NCI-H128 (cell line): ENCODE measurements at regions not wholly inside any gene's neighbourhood (a gene's known extent, or its start where the extent isn't known, plus 50 kb on each side); places are given as distances from the start of the nearest gene placed in this dataset.

Source experiments
- DNase-seq: peaks from one replicate; lab custom pipeline; 2025; ENCODE audit not compliant: unreplicated experiment; lab: John Stamatoyannopoulos, UW

DNA sequence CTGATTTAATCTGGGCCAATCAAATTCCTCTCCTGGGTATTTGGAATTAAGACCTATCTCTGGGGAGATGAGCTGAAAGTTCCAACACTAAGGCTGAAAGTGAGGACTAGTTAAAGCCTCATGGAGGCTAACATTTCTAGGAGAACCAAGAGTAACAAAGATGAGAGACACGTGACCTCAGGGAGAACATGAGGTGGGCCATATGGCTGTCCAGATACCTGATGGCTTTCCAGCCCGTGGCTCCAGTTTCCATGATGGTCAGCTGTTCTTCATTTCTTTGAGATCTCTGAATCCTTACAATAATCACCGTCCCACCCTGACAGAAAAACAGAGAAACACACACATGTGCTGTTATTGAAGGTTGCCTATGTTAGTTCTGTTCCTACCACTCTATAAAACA, 66.1 kb downstream of the LEPR start:
- DNase-seq = no peak

DNA sequence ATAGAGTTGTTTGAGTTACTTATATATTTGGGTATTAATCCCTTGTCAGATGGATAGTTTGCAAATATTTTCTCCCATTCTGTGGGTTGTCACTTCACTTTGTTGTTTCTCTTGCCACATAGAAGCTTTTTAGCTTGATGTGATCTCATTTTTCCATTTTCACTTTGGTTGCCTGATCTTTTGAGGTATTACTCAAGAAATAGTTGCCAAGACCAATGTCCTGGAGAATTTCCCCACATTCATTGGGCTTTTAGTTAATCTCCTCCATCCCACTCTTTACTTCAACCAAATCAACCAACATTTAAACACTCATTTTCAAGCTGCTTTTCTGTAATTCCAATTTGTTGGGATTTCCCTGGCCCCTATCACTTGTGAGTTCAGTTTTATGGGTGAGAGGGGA, 69.0 kb downstream of the LEPR start:
- no peak for DNase-seq

DNA sequence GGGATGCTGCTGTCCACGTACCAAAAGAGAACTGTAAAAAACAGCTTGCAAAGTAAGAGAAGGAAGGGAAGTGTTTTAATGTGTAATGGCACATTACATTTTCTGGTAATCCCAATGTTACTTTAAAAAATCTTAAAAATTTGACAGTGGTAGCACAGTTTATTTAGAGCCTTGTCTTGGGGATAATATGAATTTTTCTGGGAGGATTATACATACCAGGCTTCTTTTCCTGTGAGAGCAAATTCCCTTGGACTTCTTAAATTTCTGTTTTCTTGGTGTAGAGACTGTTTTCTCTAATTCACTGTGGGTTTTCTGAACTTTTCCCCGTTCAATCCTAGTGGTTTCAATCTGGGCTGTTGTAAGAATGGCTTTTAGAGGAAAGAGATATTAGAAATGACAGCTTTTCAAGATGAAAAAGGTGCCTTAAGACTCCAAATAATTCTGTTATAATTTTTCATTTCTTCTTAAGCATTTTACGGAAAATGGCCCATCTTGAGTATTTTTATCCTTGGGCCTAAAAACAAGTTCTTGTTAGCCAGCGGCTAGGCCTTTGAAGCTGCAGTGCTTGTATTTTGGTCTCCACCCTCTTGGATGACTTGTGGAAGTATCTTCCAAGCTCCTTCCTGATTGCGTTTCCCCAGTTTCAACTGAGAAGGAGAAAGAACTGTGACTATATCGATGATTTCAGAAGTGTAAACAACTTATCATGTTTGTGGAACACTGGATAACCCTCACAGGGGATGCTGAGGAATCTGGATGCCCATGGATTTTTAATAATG, 70.0 kb downstream of the LEPR start:
- no peak for DNase-seq

DNA sequence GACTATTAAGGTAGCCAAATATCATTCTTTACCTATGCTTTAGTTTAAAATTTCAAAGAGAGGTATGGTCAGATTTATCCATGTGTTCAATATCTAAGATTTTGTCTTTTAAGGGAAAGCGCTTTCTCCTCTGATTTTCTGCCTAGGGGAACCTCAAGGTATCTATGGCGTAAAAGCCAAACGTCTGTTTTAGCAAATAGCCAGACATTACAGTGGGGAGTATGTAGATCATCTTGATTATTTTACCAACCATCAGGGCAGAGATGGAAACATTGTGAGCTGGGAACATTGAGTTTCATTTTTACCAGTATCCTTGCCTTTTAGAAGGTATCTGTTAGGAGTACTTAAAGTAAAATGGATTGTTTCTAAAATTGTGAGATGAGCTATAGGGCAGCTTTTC, 71.0 kb downstream of the LEPR start:
- DNase-seq = no peak

DNA sequence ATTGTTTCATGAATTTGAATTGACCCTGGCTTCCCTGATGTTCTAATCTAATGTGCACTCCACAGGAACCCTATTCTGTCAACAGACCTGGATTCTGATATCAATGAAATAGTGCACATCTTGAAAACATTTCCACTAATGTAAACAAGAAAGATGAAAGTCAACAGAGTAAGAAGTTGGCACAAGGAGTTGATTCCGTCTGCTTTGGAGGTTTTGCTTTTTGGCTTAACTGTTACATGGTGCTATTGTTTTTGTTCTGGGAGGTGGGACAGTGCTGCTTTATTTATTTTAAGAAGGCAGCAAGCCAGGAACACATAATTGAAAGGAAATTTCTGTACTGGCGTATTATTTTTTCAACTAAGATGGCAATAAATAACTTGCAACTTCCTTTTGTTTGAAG, 73.3 kb downstream of the LEPR start:
- DNase-seq = no peak

DNA sequence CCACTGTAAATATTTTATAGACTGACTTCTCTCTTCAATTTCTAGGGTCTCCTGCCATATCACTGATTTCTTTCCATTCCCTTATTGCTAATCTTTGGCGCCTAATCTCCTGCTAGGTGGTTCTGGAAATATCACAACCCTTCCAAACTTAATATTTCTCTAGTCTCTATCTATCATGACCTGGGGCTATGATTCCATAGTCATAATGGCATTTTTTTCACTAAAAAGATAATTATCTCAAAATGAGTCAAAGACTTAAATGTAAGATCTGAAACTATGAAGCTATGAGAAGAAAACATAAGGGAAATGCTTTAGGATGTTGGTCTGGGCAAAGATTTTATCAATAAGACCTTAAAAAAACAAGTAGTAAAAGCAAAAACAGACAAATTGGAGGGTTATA, 74.2 kb downstream of the LEPR start:
- no peak for DNase-seq

DNA sequence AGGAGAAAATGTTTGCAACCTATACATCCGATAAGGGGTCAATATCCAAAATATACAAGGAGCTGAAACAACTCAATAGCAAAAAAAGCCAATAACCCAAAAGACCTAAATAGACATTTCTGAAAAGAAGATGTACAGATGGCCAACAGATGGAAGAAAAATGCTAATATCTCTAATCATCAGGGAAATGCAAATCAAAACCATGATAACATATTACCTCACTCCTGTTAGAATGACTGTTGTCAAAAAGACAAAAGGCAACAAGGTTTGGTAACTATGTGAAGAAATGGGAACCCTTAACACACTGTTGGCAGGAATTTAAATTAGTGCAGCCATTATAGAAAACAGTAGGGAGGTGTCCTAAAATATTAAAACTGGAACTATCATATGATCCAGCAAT, 74.7 kb downstream of the LEPR start:
- DNase-seq = no peak

DNA sequence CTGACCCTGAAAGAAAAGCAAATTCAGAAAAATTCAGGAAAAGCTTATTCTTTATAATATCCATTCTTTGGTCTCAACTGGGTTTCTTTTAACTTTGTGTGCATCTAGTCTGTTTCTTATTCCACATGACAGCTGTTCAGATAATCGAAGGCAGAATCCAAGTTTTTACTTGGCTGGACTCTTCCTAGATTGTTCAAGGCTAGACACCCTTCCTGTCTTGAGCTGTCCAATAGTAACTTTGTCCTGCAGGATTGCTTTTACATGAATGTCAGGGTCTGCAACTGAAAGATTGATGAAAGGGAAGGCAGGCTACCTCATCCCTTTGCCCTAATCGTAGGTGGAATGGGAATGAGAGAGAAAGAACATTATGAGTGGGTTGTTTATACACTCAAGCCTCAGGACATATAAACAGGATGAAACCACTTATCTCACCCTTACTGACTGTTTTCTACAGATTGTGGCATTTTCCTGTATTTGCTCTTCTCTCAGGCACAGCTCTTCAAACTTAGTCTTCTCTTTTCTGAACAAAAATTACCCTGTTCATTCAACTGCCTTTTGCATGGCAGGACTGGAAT, 76.9 kb downstream of the LEPR start:
- DNase-seq = no peak

DNA sequence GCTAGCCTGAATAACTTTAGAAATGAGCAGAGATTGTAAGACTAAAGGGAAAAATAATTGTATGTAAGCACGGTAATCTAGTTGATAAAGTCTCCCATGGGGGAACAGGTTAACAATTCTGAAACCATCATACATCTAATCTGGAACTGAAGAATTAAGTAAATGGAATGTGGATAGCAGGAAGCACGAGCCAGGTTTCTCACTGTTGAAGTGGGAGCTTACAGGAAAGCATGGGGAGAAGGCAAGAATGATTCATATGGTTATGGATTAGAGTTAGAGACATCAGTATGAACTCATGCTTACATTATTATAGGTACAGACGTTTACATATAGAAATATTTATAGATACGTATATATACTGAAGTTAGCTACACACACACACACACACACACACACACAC, 83.0 kb downstream of the LEPR start:
- DNase-seq = no peak

DNA sequence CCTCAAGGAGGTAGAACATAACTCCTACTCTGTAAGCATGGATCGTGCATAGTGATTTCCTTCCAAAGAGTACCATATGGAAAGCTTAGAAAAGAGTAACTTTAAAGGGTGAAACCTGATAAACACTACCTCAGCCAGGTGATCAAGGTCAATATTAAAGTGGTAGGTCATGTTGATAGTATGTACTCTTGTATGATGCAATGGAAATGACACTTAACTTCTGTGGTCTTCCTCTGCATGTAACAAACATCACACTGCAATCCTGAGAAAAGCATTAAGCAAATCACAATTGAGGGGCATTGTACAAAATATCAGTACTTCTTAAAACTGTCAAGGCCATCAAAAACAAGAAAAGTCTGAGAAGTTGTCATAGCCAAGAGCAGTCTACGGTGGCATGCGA, 83.8 kb downstream of the LEPR start:
- DNase-seq = no peak

DNA sequence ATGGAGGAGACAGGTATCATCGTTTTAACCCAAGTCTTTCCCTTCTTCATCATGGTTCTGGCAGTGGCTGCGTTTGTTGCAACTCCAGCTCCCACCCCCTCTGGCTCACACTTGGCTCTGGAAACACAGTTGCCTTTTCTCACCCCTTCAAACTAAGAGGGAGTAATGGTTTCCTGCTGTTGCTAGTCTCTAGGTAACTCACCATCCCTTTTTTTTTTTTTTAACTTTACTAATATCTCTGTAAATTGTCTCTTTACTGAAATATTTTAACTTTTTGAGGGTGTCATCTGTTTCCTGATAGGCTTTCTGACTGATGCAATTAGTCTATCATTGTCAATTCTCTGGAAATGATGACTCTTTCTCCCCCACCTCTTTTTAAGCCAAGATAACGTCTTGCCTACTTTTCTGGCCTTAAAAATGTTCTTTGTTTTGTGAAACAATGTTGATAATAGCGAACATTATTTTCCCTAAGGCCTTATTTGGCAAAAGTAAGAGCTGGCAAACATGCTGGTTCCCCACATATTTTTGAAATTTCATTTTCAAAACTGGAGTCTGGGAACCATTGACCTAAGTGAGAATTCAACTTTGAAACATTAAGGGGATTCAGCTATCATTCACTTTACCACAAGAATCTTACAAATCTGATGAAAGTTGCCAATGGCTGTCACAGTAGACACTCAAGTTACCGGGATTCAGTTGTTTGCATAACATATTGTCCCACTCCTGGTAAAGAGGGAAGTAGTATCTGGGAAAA, 85.3 kb downstream of the LEPR start:
- DNase-seq = no peak

DNA sequence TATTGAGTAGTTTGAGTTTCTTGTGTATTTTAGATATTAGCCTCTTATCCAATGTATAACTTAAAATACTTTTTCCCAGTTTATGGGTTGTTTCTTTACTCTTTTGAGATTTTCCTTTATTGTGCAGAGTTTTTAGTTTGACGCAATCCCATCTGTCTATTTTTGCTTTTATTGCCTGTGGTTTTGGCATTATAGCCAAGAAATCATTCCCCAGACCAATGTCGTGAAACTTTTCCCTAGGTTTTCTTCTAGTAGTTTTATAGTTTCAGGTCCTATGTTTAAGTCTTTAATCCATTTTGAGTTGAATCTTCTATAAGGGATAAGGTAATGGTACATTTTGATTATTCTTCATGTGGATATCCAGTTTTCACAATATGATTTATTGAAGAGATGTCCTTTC, 87.6 kb downstream of the LEPR start:
- no peak for DNase-seq

DNA sequence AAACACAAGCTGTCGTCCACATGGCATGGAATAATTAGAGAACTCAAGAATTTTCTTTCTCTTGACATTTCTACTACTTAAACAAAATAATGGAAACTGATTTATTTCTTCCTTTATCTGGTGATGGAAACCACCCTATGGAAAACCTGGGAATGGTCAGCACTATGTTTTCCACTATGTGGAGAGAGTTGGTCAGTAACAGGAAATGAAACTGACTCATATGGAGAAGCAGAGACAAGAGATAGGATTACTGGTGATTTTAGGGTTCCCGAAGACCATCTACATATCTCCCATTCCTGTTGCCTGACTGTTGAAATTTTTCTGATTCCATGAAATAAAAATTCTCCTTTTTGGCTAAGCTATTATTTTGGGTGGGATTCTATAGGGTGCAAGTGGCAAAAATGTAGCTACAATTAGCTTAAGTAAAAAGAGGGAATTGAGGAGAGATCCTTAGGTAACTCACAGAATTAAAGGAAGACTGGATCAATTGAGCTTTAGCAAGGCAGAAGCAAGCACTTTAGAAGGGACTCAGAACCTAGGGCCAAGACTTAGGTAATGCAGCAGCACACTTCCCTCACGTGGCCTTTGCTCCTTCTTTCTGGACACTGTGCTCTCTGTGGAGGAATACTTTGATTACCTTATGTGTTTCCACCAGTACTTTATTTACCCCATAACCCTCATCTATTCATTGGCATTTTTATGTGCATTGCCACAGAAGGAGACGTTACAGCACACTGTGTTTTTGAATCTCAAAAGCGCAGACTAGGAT, 89.6 kb downstream of the LEPR start:
- DNase-seq = no peak

DNA sequence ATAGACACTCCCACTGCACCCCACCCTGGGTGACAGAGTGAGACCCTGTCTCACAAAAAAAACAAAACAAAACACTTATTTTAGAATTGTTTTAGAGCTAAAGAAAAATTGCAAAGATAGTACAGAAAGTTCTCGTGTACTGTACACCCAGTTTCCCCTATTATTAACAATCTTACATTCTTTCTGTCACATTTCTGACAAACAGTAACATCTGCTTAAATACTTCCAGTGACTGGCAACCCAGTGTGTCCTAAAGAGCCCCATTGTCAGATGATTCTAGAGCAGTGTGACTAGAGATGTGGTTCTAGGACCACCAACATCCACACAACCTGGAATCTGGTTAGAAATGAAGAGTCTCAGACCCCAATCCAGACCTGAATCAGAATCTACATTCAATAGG, 90.5 kb downstream of the LEPR start:
- DNase-seq = no peak

DNA sequence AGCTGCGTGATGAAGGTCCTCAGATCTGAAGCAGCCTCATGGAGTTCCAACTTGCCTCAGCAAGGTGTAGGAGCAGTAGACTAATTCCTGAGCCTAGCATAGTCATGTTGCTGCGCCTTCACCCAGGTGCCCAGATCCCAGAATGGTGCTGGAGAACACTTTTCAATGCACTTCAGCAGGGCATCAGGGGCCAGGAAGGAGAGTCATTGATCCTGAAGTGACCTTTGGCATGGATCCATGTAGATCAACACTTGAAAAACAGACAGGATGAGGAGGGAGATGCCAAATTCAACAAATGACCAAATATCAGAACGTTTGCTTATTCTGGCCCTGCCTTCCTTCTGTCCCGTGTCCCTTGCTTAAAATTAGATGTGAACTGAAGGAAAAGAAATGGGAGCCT, 91.9 kb downstream of the LEPR start:
- no peak for DNase-seq

DNA sequence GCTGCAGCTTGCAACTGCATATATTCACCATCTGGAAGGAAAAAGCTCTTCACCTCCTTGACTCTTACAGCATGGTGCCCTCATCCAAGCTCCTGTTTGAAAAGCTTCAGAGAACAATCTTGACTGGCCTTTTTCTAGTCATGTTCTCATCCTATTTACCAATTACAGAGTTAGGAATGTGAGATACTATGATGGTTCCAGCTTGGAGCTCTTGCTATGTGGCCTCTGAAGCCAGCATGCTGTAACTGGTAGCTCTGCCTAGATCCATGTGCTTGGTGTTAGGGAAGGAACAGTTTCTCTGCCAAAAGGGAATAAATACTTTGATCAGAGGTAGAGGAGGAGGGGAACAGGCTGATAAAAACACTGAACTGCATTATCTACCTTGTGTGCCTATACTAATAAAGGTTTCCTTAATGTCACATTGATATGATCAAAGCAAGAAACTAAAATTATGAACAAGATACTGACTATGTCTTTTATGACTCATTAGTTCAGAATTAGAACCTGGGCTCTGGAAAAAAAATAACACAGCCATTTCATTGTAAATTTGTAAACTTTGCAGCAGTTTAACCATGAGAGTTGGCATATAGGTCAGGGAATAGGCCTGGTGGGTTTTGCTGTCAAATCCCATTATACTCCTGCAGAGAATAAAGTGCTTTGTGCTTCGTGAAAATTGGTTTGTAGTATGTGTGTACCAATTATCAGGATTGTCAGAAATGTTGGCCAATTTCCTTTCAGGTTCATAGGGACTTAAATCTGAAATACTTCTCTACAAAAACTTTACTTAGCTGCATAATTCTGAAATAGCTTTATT, 92.7 kb downstream of the LEPR start:
- no peak for DNase-seq

DNA sequence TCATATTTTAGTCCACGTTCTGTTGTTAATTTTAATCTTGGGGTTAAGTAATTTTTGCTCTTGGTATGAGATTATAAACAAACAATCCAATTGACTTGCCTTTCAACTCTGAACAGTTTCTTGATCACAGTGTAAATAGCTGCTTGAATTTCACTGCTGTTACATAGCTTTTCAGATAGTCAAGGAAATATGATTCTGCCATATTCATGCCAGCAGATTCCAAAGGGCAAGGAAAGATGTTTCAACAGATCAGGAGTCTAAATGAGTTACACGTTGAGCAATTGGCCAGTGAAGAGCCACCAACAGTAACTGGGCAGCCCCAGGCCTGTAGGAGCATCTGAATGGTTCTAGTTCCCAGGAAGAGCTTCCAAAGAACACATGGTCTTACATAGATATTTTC, 93.6 kb downstream of the LEPR start:
- DNase-seq = no peak

DNA sequence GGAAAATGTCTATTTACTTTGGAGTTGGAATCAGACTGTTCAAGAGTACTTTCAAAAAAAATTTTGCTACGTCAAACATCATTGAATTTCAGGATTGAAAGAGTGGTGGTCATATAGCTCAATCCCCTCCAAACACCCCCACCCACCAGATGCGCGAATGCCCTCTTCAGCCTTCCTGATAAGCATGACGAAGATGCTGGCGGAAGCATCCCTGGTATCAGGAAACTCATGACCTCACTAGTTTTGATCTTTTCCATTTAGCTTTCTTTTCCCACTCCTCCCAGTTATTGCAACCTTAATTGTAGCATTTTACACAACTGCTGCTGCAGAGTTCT, 104.4 kb downstream of the LEPR start:
- no peak for DNase-seq

DNA sequence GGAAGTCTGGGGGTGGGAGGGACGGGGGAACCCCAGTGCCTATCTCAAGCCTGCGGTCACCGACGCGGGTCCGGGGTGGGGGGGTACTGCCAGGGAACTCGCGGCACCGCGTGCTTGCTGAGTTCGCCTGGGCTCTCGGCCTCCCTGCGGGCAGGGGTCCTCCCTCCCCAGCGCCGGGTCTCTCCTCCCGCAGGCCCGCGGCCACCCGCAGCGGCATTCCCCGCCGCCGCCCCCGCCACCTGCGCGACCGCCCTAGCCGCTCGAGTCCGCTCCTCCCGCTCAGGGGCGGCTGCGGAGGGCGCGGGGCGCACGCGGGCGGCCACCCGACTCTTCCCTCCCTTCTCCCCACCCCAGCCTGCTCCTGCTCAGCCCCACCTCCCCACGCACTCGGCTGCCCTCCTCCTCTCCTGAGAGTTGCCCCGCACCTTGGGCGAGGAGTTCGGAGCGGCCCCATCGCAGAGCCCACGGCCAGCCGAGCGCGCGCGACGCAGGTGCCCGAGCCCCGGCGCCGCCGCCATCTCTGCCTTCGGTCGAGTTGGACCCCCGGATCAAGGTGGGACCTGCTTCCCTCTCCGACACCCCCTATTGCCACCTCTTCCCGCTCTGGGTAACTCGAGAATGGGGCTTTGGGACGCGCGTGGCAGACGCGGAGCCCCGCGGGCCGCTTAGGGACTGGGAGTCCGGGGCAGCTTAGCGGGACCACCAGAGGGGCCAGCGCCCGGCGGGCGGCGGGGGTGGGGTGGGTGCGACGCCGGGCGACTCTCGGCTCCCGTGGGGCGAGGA, 105.0 kb downstream of the LEPR start:
- DNase-seq = no peak

DNA sequence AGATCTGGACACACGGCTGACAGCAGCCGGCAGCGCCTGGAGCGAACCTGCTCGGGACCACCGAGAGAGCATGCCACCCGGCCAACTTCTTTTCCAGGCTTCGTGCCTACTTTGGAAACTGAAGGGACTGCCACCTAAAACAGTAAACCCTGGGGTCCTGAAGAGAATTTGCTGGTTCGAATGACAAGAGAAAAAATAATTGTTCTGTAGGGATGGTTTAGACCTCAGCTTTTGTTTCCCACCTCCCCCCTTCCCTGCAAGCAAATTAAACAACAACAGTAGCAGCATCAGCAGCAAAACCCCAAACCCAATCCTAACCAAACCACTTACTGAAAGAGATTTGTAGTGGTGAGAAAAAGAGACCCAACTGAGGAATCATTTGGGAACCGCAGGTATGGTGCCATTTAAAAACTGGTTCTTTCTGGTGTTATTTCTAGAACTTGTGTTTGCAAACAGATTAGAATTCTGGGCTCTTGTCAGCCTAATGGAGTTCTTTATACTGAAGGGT, 105.6 kb downstream of the LEPR start:
- DNase-seq = no peak
